SU-DHL-6 (cell line): ENCODE measurements at regions not wholly inside any gene's neighbourhood (a gene's known extent, or its start where the extent isn't known, plus 50 kb on each side); places are given as distances from the start of the nearest gene placed in this dataset.

Experiments
- EZH2phosphoT487 ChIP-seq: fragments of 200-600 bp; sonication (generic), shearing (Covaris generic); conservative IDR thresholded peaks from 2 replicates; pipeline ENCODE4 v1.6.1; 2018; ENCODE audit warnings: mild to moderate bottlenecking, antibody characterized with exemption, low read length, moderate library complexity, mixed read lengths
- TF ChIP-seq, protein P1 (sequence below): fragments of 200-600 bp; sonication (generic); IDR thresholded peaks from one replicate; pipeline ENCODE4 v1.5.1; 2017; ENCODE audit warnings: antibody characterized with exemption, mild to moderate bottlenecking, low read length, moderate library complexity; ENCODE audit not compliant: insufficient read depth, poor library complexity, severe bottlenecking

DNA sequence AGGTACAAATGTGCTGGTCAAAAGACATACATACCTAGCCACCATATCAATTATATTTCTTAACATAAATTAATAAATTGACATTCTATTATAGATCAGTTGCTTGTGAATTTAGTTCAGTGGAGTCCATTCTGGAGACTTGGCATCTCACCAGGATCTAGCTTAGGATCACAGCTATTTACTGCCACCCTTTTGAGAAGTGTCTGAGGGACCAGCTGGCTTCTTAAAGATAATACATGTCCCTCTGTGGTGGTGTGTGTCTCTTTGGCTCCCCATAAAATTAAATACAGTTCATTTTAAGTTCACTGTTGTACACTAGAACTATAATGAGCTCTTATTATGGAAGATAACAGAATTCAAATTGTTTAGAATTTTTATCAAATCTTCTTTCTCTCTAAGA lies 290.7 kb downstream of the PRELID2 start:
- TF ChIP-seq, protein P1, sequence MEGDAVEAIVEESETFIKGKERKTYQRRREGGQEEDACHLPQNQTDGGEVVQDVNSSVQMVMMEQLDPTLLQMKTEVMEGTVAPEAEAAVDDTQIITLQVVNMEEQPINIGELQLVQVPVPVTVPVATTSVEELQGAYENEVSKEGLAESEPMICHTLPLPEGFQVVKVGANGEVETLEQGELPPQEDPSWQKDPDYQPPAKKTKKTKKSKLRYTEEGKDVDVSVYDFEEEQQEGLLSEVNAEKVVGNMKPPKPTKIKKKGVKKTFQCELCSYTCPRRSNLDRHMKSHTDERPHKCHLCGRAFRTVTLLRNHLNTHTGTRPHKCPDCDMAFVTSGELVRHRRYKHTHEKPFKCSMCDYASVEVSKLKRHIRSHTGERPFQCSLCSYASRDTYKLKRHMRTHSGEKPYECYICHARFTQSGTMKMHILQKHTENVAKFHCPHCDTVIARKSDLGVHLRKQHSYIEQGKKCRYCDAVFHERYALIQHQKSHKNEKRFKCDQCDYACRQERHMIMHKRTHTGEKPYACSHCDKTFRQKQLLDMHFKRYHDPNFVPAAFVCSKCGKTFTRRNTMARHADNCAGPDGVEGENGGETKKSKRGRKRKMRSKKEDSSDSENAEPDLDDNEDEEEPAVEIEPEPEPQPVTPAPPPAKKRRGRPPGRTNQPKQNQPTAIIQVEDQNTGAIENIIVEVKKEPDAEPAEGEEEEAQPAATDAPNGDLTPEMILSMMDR: no peak
- no peak for TF ChIP-seq EZH2phosphoT487
